PC-9 (cell line): ENCODE measurements at regions not wholly inside any gene's neighbourhood (a gene's known extent, or its start where the extent isn't known, plus 50 kb on each side); places are given as distances from the start of the nearest gene placed in this dataset.

Source experiments
- BruUV-seq: library from RNA; stranded (reverse); fragments of 400-500 nt; replicated peaks from 2 replicates; lab custom pipeline; 2021; lab: Mats Ljungman, UMichigan
- CTCF ChIA-PET: fragments of 300-600 bp; sonication (Branson Sonifier 250); formaldehyde crosslinking; loops from one replicate; lab custom pipeline; 2022; ENCODE audit warnings: antibody characterized with exemption; lab: Charles Lee
- POLR2A ChIA-PET: fragments of 300-600 bp; sonication (Branson Sonifier 250); formaldehyde crosslinking; loops from one replicate; lab custom pipeline; 2022; ENCODE audit warnings: antibody characterized with exemption; ENCODE audit not compliant: unreplicated experiment; lab: Charles Lee
- DNase-seq, 2 experiments: peaks; one replicate each; pipeline versions ENCODE4 v3.0.0 to v3.0.0-alpha.2; 2015 to 2022; ENCODE audit warnings: mixed read lengths in 1 of 2
- H2AFZ ChIP-seq: fragments of 200-600 bp; sonication (generic); 2 replicates; pipeline ENCODE4 v1.8.1; 2017; ENCODE audit warnings: antibody characterized with exemption
- H3F3A ChIP-seq: fragments of 200-600 bp; sonication (generic); 2 replicates; pipeline ENCODE4 v1.8.1; 2017; ENCODE audit warnings: antibody characterized with exemption, mild to moderate bottlenecking, low read depth; ENCODE audit not compliant: insufficient read depth
- H3K27ac ChIP-seq: fragments of 200-600 bp; sonication (generic); 2 replicates; pipeline ENCODE4 v1.6.1; 2016; ENCODE audit warnings: mixed run types
- H3K27me3 ChIP-seq: fragments of 200-600 bp; sonication (generic); 2 replicates; pipeline ENCODE4 v1.6.1; 2016; ENCODE audit warnings: low read depth, mixed run types; ENCODE audit not compliant: insufficient read depth
- H3K36me3 ChIP-seq: fragments of 200-600 bp; sonication (generic); 2 replicates; pipeline ENCODE4 v1.6.1; 2016; ENCODE audit warnings: low read depth, mixed run types
- H3K4me1 ChIP-seq: fragments of 200-600 bp; sonication (generic); replicated peaks from 2 replicates; pipeline ENCODE4 v1.6.1; 2016; ENCODE audit warnings: mixed run types; ENCODE audit not compliant: insufficient read depth
- H3K4me2 ChIP-seq: fragments of 200-600 bp; sonication (generic); 2 replicates; pipeline ENCODE4 v1.6.1; 2017; ENCODE audit warnings: mixed run types
- H3K4me3 ChIP-seq: fragments of 200-600 bp; sonication (generic); 2 replicates; pipeline ENCODE4 v1.6.1; 2016; ENCODE audit warnings: mixed run types
- H3K79me2 ChIP-seq: fragments of 200-600 bp; sonication (generic); 2 replicates; pipeline ENCODE4 v1.6.1; 2017; ENCODE audit warnings: low read depth, mixed run types
- H3K9me2 ChIP-seq: fragments of 200-600 bp; sonication (generic); 2 replicates; pipeline ENCODE4 v1.8.1; 2017; ENCODE audit warnings: mild to moderate bottlenecking; ENCODE audit not compliant: insufficient read depth
- H3K9me3 ChIP-seq: fragments of 200-600 bp; sonication (generic); 2 replicates; pipeline ENCODE4 v1.8.1; 2016; ENCODE audit warnings: low read depth; ENCODE audit not compliant: insufficient read depth
- H4K20me1 ChIP-seq: fragments of 200-600 bp; sonication (generic); 2 replicates; pipeline ENCODE4 v1.8.1; 2017; ENCODE audit not compliant: insufficient read depth
- EZH2 ChIP-seq: fragments of 200-600 bp; sonication (generic); IDR thresholded peaks from 2 replicates; pipeline ENCODE4 v1.8.0; 2017; ENCODE audit warnings: antibody characterized with exemption, low read depth
- intact Hi-C: fragments of 100-400 bp; cut with micrococcal nuclease; formaldehyde crosslinking; loops from one replicate; pipeline ENCODE4 v1.10.0; 2022; ENCODE audit not compliant: unreplicated experiment
- TF ChIP-seq, protein P1 (sequence below): fragments of 200-600 bp; sonication (generic); conservative IDR thresholded peaks from 2 replicates; pipeline ENCODE4 v1.6.1; 2017; ENCODE audit warnings: mixed run types, antibody characterized with exemption, mild to moderate bottlenecking, moderate library complexity

DNA sequence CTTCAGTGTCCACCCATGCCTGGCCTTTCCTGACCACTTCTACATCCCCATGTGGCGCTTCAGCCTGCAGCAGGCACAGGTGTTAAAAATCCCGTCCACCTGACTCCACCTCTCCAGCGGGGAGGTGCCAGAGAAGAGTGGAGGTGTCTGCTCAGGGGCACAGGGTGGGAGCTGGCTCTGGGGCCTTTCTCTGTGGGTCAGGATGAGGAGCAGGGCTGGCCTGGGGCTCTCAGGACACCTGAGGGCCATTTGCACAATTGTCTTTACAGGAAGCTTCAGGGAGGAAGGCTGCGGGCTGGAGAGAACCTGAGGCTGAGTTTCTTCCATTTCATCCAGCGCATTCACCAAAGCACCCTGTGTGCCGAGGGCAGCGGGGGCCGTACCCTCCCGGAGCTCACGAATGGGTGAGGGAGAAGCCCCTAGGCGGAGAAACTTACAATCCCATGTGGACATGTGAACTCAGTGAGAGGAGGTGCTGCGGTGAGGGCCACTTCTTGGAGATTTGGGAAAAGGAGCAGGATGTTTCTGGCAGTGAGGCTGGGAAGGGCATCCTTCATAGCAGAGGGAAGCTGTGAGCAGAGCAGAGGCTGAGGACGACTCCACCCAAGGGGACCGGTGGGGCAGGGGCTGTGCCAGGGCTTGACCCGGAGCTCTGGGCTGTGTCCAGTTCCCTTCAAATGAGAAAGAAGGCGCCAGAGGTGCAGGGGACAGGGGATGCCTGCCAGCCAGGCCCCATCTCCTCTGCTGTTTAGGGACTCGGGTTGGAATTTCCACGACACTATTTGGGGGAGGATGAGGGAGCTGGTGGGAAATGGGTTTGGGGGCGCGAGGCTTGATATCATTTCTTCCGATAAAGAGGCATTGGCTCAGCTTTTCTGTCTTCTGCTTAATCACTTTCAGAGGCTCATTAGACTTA lies 155.2 kb upstream of the MYCN start:
- Histone ChIP-seq H3K4me3 (no peak overlapping the region), H3F3A (no peaks in the 10 kb centered on the region), H3K4me1 (no peaks in the 10 kb centered on the region), H2AFZ (no peak overlapping the region), H3K9me3 (no peaks in the 10 kb centered on the region), H3K4me2 (no peak overlapping the region), H3K27me3 (peaks cover 93% of the 10 kb centered on the region), H4K20me1 (0 out of 2 replicates have a peak, but pooled peaks cover 3% of the 10 kb centered on the region), H3K27ac (no peak overlapping the region), H3K36me3 (no peaks in the 10 kb centered on the region), H3K9me2 (no peaks in the 10 kb centered on the region), H3K79me2 (no peaks in the 10 kb centered on the region)
- no TSS peak for BruUV-seq
- no peak for DNase-seq
- TF ChIP-seq, protein P1, sequence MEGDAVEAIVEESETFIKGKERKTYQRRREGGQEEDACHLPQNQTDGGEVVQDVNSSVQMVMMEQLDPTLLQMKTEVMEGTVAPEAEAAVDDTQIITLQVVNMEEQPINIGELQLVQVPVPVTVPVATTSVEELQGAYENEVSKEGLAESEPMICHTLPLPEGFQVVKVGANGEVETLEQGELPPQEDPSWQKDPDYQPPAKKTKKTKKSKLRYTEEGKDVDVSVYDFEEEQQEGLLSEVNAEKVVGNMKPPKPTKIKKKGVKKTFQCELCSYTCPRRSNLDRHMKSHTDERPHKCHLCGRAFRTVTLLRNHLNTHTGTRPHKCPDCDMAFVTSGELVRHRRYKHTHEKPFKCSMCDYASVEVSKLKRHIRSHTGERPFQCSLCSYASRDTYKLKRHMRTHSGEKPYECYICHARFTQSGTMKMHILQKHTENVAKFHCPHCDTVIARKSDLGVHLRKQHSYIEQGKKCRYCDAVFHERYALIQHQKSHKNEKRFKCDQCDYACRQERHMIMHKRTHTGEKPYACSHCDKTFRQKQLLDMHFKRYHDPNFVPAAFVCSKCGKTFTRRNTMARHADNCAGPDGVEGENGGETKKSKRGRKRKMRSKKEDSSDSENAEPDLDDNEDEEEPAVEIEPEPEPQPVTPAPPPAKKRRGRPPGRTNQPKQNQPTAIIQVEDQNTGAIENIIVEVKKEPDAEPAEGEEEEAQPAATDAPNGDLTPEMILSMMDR, result no peak
- TF ChIP-seq EZH2, result no peak
- POLR2A ChIA-PET, result no interaction called here
- intact Hi-C loops, result no loop called here
- CTCF ChIA-PET, result no interaction called here

DNA sequence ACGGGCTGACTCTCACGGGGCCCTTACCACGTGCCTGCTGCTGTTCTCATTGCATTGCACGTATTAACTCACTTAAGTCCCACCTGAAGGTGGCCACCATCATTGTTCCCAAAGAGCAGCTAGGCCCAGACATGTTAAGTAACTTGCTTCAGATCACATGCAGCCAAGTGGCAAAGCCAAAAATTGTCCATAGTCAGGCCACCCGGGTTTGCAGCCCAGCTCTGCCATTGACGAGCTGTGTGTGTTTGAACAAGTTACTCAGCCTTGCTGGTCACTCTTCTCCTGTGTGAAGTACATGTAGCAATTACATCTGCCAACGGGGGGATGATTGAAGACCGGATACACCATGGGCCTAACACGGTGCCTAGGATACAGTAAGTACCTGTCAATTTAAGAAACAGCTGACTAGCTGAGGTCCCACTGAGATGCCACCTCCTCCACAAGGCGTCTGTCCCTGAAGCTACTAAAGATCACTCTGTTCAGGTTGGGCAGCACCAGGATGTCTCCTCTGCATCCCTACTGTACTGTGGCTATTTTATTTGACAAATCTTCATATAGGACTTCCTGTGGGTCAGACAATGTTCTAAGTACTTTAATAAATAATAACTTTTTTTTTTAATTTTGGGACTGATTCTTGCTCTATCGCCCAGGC lies 154.2 kb upstream of the MYCN start:
- 0 out of 2 replicates have a peak, but pooled peaks cover 3% of the 10 kb centered on the region for H4K20me1 ChIP-seq
- BruUV-seq, result no TSS peak

DNA sequence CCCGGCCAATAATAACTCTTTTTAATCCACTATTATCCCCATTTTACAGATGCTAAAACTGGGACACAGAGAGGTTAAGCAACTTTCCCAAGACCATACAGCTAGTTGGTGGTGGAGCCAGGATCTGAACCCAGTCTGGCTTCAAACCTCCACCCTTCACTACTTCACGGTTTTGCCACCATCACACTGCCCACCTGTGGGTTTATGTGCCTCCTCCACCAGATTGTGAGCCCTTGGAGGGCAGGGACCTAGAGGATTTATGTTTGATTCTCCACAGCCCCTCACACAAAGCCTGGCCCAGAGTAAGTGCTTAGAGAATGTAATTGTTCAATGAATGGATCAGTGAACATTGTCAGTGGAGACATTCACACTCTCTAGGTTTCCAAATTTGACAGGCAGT lies 153.4 kb upstream of the MYCN start:
- no peaks in the 10 kb centered on the region for H3F3A ChIP-seq
- no peaks in the 10 kb centered on the region for H3K36me3 ChIP-seq
- no peak for TF ChIP-seq EZH2
- TF ChIP-seq, protein P1, result no peak
- peaks cover 94% of the 10 kb centered on the region for H3K27me3 ChIP-seq
- no peak overlapping the region for H3K4me3 ChIP-seq
- no peak overlapping the region for H3K4me2 ChIP-seq
- no TSS peak for BruUV-seq
- H3K9me2 ChIP-seq, result no peaks in the 10 kb centered on the region
- no peaks in the 10 kb centered on the region for H3K79me2 ChIP-seq
- intact Hi-C loops, result no loop called here
- H3K27ac ChIP-seq, result no peak overlapping the region
- H3K9me3 ChIP-seq, result no peaks in the 10 kb centered on the region
- H2AFZ ChIP-seq, result no peak overlapping the region
- no peaks in the 10 kb centered on the region for H3K4me1 ChIP-seq
- ChIA-PET POLR2A (no interaction called here), CTCF (no interaction called here)
- DNase-seq, result no peak
- H4K20me1 ChIP-seq, result 0 out of 2 replicates have a peak, but pooled peaks cover 3% of the 10 kb centered on the region

More for the DNA sequence above, 154.2 kb upstream of the MYCN start:
- TF ChIP-seq, protein P1, result no peak
- TF ChIP-seq EZH2, result no peak
- no peaks in the 10 kb centered on the region for H3K4me1 ChIP-seq
- no peaks in the 10 kb centered on the region for H3F3A ChIP-seq
- no peaks in the 10 kb centered on the region for H3K9me2 ChIP-seq
- ChIA-PET CTCF (no interaction called here), POLR2A (no interaction called here)
- H2AFZ ChIP-seq, result no peak overlapping the region
- no peak overlapping the region for H3K4me2 ChIP-seq
- DNase-seq, result no peak
- intact Hi-C loops, result no loop called here
- no peaks in the 10 kb centered on the region for H3K9me3 ChIP-seq
- peaks cover 93% of the 10 kb centered on the region for H3K27me3 ChIP-seq
- no peak overlapping the region for H3K4me3 ChIP-seq
- H3K27ac ChIP-seq, result no peak overlapping the region
- no peaks in the 10 kb centered on the region for H3K79me2 ChIP-seq
- no peaks in the 10 kb centered on the region for H3K36me3 ChIP-seq
